ENCODE measurements at regions not wholly inside any gene's neighbourhood (a gene's known extent, or its start where the extent isn't known, plus 50 kb on each side); places are given as distances from the start of the nearest gene placed in this dataset.
"Not testable (repeated sequence)": the region's sequence is repeated elsewhere in the genome, so short reads cannot be mapped to it uniquely, and the experiment has no call there.

DNA sequence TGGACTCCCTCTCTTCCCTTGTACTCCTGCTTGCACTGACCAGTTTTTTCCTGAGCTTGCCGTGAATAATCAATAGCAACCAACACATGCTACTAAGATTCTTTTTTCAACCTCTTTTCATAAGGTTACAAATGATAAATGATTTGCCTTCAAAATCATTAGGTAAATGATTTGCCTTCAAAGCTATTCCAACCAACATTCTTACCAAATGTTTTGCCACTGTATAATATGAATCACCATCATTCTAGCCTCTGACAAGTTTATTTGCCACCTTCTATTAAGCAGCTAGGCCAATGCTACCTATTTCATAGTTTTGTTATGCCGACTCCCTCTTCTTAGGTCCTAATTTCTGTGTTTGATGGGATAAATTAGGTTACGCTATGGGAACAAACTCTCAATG, 385.1 kb downstream of the DTWD2 start:
- DNase-seq = no peak

DNA sequence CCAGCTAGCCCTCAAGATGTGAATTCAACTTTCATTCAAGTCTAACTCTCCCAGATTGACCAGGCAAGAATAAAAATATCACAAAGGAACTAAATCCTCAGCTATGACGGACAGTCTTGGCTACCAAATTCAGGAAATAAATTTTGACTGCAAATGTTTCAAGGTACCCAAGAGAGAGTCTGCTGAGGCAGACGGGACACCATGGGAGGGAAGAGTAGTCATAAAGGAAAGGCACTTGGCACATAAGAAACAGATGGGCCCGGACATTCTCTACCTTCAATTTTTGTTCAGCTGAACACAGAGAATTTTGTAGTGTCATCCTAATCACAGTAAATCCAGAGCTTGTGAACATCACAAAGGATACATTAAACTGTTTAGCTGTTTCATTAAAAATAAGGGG, 390.0 kb downstream of the DTWD2 start:
- peak; percentile 38 to 74 for DNase-seq

DNA sequence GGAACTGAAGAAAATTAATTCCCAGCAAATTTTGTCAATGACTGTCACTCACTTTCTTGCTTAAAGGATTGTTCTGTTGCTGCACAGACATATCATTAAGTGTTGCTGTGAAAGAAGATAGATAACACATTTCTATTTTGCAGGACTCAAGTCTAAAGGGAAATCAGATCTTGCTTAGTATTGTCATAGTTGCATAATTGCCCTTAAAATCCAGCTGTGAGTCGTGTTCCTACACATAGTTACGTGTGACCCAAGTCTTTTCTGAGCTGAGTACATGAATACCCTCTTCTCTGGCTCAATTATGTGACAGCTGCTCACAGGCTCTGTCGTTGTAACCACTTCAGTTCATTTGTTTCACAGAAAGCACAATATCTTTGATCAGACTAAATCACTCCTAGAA, 390.8 kb downstream of the DTWD2 start:
- DNase-seq = peak; percentile 62 to 65

DNA sequence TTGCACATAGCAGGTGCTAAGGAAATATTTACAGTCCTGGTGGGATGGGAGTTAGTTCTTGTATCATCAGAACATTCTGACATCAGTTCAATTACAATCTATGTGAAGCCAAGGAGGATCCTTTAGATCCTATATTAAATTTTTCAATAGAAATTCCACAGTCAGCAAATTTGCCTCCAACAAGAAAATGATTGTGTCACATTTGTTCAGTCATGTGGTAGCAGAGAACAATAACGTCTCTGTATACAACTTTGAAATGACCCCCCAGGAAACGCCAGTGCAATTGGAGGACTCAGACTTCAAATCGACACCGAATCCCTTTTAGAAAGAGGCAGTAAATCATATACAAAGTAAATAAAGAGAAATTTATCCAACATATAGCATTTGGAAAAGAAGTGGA, 392.1 kb downstream of the DTWD2 start:
- no peak for DNase-seq

DNA sequence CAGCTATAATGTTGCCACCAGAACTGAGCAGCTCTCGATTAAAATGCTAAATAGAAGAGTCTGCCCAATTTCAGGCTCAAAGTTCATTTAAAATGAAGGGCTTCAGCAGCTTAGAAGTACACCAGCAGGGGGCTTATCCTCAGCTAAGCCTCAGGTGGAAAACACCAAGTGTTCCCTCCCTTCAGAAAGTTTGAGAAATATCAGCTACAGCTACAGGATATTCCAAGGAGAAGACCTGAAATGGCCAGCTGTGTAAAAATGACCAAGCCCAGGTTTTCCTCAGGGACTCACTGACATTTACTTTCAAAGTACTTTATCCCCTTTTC, 395.4 kb downstream of the DTWD2 start:
- DNase-seq = no peak

DNA sequence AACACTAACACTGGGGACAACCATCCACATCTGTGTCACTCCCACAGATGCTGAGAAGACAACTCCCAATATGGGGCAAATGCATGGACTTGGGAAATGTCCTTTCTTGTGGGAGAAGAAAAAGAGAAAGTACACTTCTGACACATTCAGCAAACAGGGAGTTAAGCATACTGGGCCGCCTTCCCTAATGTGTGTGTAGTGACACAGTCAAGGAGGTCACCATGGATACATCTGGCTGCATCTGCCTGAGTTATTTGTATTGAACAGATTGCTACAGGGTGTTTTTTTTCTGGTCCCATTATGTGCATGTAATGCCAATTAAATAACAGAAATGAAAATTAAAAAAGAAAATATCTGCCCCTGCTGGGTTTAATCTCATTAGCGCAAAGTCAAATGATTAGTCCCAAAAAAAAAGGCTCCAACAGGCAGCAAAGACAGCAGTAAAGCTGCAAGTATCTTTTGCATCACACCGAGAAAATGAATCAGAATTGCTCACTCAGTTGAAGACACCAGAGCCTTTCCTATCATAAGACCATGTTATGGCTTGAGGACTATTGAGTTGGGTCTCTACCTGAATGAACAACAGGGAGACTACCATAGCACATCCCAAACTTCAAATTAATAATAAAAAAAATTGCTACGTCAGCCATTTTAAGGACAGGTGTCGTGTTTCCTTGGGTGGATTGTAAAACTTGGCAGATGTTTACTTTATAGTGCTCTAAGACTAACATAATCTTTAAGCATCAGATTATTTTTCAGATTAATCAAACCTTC, 395.9 kb downstream of the DTWD2 start:
- DNase-seq = no peak

DNA sequence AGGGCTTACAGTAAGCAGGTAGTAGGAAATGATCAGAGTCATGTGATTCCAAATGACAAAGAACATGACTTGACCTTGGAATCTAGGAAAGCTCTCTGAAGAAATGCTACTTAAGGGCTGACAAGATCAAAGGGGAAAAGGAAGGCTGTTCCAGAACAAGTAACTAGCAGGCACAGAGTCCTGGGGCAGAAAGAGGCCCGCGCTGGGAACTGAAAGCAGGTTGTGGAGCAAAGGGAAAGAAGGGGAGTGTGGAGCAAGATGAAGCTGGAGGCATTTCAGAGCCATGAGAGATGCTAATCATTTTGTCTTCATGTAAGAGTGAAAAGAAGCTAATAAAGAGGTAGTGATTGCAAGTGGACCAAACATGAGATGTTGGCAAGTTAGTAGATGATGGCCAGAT, 397.5 kb downstream of the DTWD2 start:
- no peak for DNase-seq

DNA sequence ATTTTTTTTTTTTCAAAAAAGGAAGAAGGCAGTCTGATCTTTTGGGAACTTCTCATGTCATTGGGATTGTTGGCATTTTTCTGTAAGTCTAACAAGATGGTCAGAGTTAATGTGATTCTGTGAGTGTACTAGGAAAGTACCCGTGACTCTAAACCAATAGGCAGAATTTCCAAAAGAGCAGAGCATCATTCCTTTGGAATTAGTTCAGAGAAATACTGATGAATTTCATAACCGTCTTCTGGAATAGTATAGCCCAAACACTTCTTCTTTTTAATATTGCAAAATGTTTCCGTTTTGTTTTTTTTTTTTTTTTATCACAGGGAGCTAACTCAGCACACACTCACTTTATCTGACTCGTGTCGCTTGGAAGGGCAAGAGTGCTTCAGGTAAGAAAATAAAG, 407.4 kb downstream of the DTWD2 start:
- no peak for DNase-seq

DNA sequence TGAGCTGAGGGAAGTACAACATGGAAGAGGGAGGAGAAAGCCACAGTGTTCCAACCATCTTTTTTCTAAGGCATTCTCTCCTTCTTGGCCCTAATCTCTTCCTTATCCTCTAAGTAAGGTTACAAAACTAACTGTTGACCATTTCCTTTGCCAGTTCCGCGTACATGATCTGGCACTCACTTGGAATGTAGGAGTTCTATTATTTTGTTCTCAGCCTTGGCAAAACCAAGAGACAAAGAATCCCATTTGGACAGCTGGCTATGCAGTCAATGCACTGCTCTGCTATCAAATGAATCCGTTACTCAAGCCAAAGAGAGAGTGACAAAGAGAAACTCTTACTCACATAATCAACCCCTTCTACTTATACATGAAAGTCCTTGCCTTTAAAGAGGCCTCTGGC, 410.3 kb downstream of the DTWD2 start:
- peak in 1 of 2 experiments; percentile 41 for DNase-seq

DNA sequence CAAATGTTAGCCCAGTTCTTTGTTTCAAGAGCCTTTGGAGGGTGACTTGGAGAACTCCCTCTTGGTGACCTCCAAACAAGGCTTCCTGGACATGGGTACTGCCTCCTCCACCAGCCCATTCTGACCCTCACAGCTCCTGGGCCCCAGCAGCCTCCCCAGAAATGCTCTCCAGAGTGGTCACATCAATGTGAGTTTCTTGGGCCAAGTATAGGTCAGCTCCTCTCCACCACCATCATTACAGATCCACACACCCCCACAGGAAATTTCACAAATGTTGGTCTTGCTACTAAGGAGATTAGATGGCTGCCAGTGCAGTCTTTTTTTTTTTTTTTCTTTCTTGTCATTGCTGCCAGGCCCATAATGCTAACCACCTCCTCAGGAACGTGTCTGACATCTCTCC, 410.7 kb downstream of the DTWD2 start:
- no peak for DNase-seq

DNA sequence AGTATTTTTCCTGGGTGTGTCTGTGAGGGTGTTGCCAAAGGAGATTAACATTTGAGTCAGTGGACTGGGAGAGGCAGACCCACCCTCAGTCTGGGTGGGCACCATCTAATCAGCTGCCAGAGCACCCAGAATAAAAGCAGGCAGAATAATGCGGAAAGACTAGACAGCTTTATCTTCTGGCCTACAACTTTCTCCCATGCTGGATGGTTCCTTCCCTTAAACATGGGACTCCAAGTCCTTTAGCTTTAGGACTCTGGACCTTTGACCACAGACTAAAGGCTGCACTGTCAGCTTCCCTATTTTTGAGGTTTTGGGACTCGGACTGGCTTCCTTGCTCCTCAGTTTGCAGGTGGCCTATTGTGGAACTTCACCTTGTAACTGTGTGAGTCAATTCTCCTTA, 418.1 kb downstream of the DTWD2 start:
- DNase-seq = not testable (repeated sequence)

DNA sequence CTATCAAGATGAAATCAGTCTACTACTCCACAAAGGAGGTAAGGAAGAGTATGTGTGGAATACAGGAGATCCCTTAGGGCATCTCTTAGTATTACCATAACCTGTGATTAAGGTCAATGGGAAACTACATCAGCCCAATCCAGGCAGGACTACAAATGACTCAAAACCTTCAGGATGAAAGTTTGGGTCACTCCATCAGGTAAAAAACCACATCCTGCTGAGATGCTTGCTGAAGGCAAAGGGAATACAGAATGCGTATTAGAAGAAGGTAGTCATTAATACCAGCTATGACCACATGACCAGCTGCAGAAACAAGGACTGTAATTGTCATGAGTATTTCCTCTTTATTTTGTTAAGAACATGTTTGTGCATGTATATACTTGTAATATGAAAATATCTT, 418.8 kb downstream of the DTWD2 start:
- DNase-seq = not testable (repeated sequence)

DNA sequence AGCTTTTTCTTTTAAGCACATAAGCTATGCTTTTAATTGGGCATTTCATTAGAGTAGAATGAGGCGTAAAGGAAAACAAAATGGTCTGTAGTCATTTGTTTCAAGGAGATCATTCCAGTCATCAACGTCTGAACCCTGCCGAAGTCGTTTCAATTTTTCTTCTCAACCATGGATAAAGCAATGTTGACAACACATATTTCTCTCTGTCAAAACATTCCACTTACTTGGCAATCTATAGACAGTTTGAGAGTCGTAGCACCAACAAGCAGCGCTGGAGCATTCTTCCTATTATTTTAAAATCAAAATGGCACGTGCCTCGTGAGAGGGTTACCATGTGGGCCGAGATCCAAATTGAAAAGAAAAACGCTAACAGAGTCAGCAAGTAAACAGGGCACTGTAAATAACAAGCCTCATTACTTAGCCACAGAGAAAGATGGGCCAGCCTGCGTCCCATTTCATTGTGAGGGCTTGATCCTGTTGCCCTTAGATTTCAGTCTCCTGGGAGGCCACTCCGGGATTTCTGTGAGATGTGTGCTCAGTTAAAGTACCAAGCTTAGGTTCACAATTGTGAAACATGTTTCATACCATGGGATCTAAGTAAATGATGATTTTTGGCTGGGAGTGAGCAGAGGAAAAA, 422.9 kb downstream of the DTWD2 start:
- DNase-seq = no peak

DNA sequence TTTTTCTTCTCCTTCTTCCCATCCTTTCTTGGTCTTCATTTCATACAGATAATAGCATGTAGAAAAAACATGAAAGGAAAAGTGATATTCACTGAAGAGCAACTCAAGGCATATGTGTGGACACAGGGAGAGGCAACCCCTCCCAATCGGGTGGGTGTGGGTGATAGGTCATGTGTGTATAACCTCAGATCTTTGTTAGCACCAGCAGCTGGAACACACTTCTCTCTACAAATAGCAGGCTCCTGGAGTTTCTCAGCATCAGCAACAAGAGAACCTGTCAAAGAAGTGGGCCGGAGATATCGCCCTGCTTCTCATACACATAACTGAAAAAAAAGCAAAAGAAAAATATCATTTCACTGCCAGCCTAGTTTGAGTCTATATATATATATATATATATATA, 426.4 kb downstream of the DTWD2 start:
- no peak for DNase-seq

DNA sequence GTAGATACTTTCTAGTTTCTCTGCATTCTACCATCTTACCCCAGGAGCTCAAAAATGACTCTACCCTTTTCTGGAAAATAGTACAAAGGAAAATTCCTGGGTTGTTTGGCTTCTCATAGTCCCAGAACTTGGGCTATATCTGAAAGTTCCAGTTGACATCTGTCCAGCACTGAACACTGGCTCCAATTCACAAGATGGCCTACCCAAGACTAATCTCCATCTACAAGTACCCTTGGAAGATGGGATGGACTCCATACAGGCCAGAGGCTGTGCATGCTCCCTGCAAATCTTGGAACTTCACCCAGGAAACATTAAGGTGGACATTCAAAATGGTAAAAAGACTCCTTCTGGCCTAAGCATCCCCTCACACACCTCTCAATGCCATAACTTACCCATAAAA, 427.1 kb downstream of the DTWD2 start:
- no peak for DNase-seq

DNA sequence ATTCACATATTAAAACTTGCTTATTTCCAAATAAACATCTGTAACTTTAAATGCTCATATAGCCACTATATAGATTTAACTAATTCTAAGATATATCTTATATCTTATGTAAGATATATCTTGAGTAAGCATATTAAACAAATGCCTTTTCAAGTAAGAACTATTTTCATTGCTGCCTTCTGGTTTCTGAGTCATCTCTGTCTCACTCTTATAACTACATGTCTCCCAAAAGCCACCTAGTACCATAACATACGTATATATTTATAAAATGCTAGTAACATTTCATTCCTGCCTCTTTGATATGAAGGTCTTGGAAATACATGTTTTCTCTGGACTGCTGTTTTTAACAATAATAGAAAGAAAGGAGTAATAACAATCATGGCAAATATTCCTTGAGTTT, 429.5 kb downstream of the DTWD2 start:
- no peak for DNase-seq

DNA sequence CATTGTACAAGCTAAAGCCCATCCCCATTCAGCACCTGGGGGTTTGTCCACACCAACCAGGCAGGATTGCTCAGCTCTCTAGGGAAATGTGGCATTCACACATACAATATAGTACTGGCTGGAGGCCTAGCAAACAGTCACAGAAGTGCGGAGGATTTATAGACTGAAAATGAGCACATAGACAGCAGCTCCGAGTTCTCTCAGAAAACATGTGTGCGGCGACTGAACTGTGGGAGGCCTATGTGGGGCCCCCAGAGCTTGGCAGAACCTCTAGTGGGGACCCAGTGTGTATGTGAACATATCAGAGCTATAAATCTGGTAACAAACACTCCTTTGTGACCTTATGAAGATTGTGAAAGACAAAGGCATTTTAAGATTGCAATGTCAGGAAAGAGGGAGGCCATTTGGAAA, 431.1 kb downstream of the DTWD2 start:
- no peak for DNase-seq

DNA sequence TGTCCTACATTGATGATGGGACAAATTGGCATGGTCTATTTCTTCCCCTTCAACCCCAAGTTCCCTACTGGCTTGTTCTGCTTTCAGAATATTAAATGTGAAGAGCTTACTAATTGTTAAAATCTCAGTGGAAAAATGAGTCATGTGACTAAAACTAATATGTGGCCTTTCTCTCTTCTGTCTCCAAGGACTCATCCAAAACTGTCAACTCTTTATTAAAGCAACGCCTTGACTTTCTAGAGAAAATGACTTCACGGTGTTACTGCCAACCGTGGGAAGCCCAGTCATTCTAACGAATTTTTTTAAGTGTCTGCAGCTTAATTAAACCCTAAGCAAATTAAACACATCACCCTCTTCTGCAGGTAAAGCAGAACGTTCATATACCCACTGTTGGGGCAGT, 431.6 kb downstream of the DTWD2 start:
- DNase-seq = no peak

DNA sequence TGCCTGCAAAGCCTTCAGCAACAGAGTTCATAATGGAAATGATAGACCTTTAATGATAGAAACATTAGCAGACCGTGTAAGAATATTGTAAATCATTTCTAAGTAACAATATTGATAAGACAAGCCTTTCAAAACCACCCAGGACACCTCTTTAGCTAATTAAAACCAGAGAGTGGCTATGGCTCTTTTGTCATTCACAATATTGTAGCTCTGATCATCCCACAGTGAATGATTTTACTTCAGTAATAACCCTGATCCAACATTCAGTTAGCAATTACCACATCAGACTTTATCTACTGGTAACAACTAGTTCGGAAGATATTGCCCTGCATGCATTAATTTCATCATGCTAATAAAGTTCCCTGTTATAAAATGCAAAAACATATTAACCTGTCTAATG, 432.6 kb downstream of the DTWD2 start:
- no peak for DNase-seq

DNA sequence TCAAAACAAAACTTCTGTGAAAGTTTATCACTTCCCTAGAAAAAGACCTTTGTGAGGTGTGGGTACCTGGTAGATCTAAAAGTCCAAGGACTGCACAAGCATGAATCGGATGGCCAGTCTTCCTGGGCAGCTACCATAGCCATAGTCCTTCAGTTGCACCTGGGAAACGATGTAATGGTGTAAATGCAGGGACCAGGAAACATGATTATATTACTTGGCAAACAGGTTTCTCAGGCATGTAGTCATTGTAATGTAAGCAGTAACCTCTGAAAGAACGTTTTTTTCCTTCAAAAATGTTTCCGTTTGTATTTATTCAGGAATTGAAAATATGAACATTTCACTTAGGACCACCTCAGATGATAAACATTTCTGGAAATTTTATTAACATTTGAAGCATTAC, 433.4 kb downstream of the DTWD2 start:
- no peak for DNase-seq

DNA sequence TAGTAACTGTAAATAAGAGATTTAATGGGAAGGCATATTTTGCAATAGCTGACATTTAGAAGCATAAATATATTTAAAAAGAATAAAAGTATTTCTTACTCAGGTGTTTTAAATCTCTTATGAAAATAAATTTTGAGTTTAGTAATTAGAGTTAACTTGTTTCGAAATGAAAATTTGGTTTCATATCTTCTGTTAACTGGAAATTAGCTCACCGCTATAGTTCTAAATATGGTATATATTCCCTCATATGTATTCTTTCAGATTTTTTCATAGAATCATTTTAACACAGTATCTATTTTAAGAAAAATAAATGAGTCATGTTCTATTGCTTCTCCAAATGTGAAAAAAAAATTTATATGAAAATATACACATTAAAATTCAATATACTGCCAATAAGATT, 434.1 kb downstream of the DTWD2 start:
- no peak for DNase-seq

DNA sequence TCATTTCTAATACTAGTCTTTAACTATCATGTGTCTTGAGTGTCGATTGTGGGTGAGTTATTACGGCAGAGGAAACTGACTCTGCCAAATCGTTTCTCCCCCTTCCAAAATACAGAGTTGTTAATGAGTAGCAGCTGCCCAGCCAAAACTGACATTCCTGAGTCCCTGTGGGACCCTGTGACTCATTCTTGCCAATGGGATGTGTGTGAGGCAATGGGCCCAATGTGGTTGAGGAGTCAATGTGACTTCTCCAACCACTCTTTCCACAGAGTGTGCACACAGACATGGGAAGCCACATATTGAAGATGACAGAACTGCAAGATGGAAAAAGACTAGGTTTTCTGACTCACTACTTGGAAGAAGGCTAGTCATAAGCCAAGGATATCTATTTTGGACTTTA, 434.7 kb downstream of the DTWD2 start:
- peak; percentile 74 to 92 for DNase-seq

DNA sequence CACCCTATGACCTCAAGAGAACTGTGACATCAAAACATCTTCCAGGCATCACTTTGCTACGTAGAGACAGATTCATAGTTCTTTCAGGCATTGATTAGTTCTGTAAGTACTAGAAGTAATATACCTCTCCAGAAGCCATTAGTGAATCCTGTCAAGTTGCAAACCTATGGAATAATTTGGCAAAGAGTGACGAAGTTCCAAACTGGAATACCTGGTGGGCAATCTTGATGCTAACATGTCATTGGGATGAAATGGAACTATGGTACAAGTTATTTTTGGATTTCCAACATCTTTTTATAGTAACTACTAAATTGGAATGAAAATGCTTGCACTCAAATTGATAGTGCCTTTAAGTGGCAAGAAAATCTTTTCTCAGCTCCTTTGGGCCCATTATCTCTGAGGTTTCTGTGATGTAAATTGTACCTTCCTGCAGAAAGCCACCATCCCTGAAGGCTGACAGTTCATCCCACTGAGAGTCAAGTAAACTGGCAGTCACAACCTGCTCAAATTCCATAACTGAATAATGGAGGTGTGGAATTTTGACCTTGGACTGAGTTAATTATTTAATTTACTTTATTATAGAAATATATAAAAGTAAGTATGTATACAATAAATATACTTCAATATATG, 435.5 kb downstream of the DTWD2 start:
- no peak for DNase-seq

DNA sequence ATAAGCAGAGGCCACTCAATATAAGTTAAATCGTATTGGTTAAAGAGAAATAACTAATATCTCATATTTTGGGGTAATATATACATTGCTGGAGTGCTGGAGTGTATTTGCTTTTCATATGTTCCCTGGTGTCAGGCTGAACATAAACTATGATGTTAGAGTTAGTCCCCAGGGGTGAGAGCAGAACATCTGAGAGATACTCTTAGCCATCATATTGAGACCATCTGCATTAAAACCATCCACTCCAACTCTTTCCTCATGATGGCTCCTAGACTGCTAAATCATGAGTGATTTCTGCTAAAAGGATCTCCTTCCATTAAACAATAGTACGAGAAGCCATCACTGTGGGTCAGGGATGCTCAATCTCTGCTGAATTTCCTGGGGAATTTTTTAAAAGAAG, 436.2 kb downstream of the DTWD2 start:
- no peak for DNase-seq

DNA sequence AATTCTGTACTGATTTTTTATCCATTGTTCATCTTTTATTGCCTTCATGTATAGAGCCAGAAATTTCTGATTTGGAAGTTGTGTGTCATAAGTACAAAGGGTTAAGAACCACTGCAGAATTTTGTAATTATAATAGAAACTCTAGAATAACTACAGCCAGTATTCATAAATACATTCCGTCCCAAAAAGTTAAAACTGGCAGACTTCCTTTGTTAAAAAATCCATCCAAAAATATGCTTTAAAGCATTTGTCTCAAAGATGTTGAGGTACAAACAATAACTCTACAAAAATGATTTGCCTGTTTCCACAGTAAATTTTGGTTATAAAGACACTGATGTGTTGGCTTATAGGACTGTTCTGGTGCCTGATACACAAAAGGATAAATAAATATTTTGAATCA, 436.6 kb downstream of the DTWD2 start:
- DNase-seq = no peak

All from NCI-H446 (cell line).